GM20000 (cell line): ENCODE measurements at regions not wholly inside any gene's neighbourhood (a gene's known extent, or its start where the extent isn't known, plus 50 kb on each side); places are given as distances from the start of the nearest gene placed in this dataset.

Experiments
- DNase-seq: peaks from one replicate; pipeline ENCODE4 v3.0.0; 2012; ENCODE audit warnings: low spot score
- CTCF ChIP-seq: IDR thresholded peaks from 2 replicates; pipeline ENCODE4 v1.5.1; 2012; ENCODE audit warnings: mild to moderate bottlenecking, control low read depth; ENCODE audit errors: extremely low read depth, missing control alignments

- no peak for DNase-seq
These were observed 567.3 kb upstream of the BTBD3 start for GRCh38 chr20:11350126-11351005.

GRCh38 chr20:11352041-11352440, 565.7 kb upstream of the BTBD3 start:
- TF ChIP-seq CTCF = no peak
- no peak for DNase-seq

More at GRCh38 chr20:11350126-11351005, 567.3 kb upstream of the BTBD3 start:
- TF ChIP-seq CTCF = no peak

GRCh38 chr20:11354846-11355245, 562.8 kb upstream of the BTBD3 start:
- no peak for DNase-seq
- no peak for TF ChIP-seq CTCF

GRCh38 chr20:11355345-11355744, 562.3 kb upstream of the BTBD3 start:
- no peak for DNase-seq
- no peak for TF ChIP-seq CTCF

GRCh38 chr20:11356061-11356460, 561.6 kb upstream of the BTBD3 start:
- DNase-seq = no peak
- TF ChIP-seq CTCF = no peak

GRCh38 chr20:11362450-11362849, 555.2 kb upstream of the BTBD3 start:
- no peak for TF ChIP-seq CTCF
- no peak for DNase-seq

GRCh38 chr20:11364736-11365135, 553.0 kb upstream of the BTBD3 start:
- TF ChIP-seq CTCF = no peak
- DNase-seq = no peak
